Astrocyte (in vitro differentiated cells and primary cell): ENCODE measurements at regions not wholly inside any gene's neighbourhood (a gene's known extent, or its start where the extent isn't known, plus 50 kb on each side); places are given as distances from the start of the nearest gene placed in this dataset.

Experiments
- CTCF ChIP-seq: IDR thresholded peaks from 2 replicates; pipeline ENCODE4 v1.5.1; 2011; ENCODE audit warnings: low read depth, mild to moderate bottlenecking, inconsistent platforms, low read length, moderate library complexity; ENCODE audit not compliant: insufficient read depth
- EZH2 ChIP-seq: IDR thresholded peaks from 2 replicates; pipeline ENCODE4 v1.6.1; 2012; ENCODE audit warnings: mild to moderate bottlenecking, low read length, inconsistent platforms; ENCODE audit not compliant: insufficient read depth

- TF ChIP-seq CTCF (no peak), EZH2 (no peak)
These were observed 189.0 kb downstream of the LRRC70 start for GRCh38 chr5:62767650-62768049.
